22Rv1 (cell line): ENCODE measurements at regions not wholly inside any gene's neighbourhood (a gene's known extent, or its start where the extent isn't known, plus 50 kb on each side); places are given as distances from the start of the nearest gene placed in this dataset.

Source experiments
- H3K27ac ChIP-seq: fragments of 450-650 bp; 2 replicates; pipeline ENCODE4 v1.5.1; 2017
- CTCF ChIP-seq: fragments of 450-650 bp; IDR thresholded peaks from 2 replicates; pipeline ENCODE4 v1.5.1; 2017; ENCODE audit warnings: mild to moderate bottlenecking
- ZFX ChIP-seq: fragments of 450-650 bp; IDR thresholded peaks from 2 replicates; pipeline ENCODE4 v1.6.1; 2017; ENCODE audit warnings: antibody characterized with exemption, borderline replicate concordance

- no peak overlapping the region for H3K27ac ChIP-seq
- no peak for TF ChIP-seq ZFX
- no peak for TF ChIP-seq CTCF
Observed at GRCh38 chr6:28726569-28727309, 197.0 kb downstream of the TRIM27 start.

- no peak for TF ChIP-seq ZFX
- TF ChIP-seq CTCF = no peak
- no peak overlapping the region for H3K27ac ChIP-seq
Observed at GRCh38 chr6:28727559-28728211, 196.1 kb downstream of the TRIM27 start.

GRCh38 chr6:28729501-28730402, 194.0 kb downstream of the TRIM27 start:
- H3K27ac ChIP-seq = no peak overlapping the region
- TF ChIP-seq ZFX (no peak), CTCF (no peak)

- TF ChIP-seq CTCF (no peak), ZFX (no peak)
- no peak overlapping the region for H3K27ac ChIP-seq
Observed at GRCh38 chr6:28732052-28732451, 191.7 kb downstream of the TRIM27 start.

GRCh38 chr6:28734443-28734959, 189.3 kb downstream of the TRIM27 start:
- H3K27ac ChIP-seq = no peak overlapping the region
- TF ChIP-seq ZFX (no peak), CTCF (no peak)

- H3K27ac ChIP-seq = no peak overlapping the region
- TF ChIP-seq ZFX (no peak), CTCF (no peak)
Observed at GRCh38 chr6:28736121-28736520, 187.7 kb downstream of the TRIM27 start.
